ENCODE measurements at regions not wholly inside any gene's neighbourhood (a gene's known extent, or its start where the extent isn't known, plus 50 kb on each side); places are given as distances from the start of the nearest gene placed in this dataset.

GRCh38 chr4:180538384-180539057 lies 1704.7 kb upstream of the TENM3 start:
- no peak for DNase-seq (ENCODE audit: low read depth)
- H3K4me3 ChIP-seq (ENCODE audit: low read depth, low read length), result no peak overlapping the region
- no peak for TF ChIP-seq CTCF (IDR thresholded peaks at IDR 0.05; ENCODE audit: control insufficient read depth, extremely low read depth, insufficient read depth)

- no peak for DNase-seq (ENCODE audit: low read depth)
- TF ChIP-seq CTCF (IDR thresholded peaks at IDR 0.05; ENCODE audit: control insufficient read depth, extremely low read depth, insufficient read depth), result no peak
- H3K4me3 ChIP-seq (ENCODE audit: low read depth, low read length), result no peak overlapping the region
Measured at GRCh38 chr4:180539284-180539683, 1703.9 kb upstream of the TENM3 start.

GRCh38 chr4:180541678-180542077 lies 1701.5 kb upstream of the TENM3 start:
- no peak for TF ChIP-seq CTCF (IDR thresholded peaks at IDR 0.05; ENCODE audit: control insufficient read depth, extremely low read depth, insufficient read depth)
- no peak overlapping the region for H3K4me3 ChIP-seq (ENCODE audit: low read depth, low read length)
- no peak for DNase-seq (ENCODE audit: low read depth)

GRCh38 chr4:180542445-180543100 lies 1700.6 kb upstream of the TENM3 start:
- no peak for TF ChIP-seq CTCF (IDR thresholded peaks at IDR 0.05; ENCODE audit: control insufficient read depth, extremely low read depth, insufficient read depth)

GRCh38 chr4:180550106-180550505 lies 1693.1 kb upstream of the TENM3 start:
- TF ChIP-seq CTCF (IDR thresholded peaks at IDR 0.05; ENCODE audit: control insufficient read depth, extremely low read depth, insufficient read depth), result no peak
- DNase-seq (ENCODE audit: low read depth), result no peak
- no peak overlapping the region for H3K4me3 ChIP-seq (ENCODE audit: low read depth, low read length)

More at GRCh38 chr4:180542445-180543100, 1700.6 kb upstream of the TENM3 start:
- H3K4me3 ChIP-seq (ENCODE audit: low read depth, low read length), result no peak overlapping the region
- peak; percentile 15 for DNase-seq (ENCODE audit: low read depth)

GRCh38 chr4:180557348-180557747 lies 1685.9 kb upstream of the TENM3 start:
- DNase-seq (ENCODE audit: low read depth), result no peak
- peak; percentile 22; the same call in 1 of the 2 replicates for TF ChIP-seq CTCF (IDR thresholded peaks at IDR 0.05; ENCODE audit: control insufficient read depth, extremely low read depth, insufficient read depth)
- H3K4me3 ChIP-seq (ENCODE audit: low read depth, low read length), result no peak overlapping the region

Data from LNCaP clone FGC (cell line).